HepG2 (cell line): ENCODE measurements at regions not wholly inside any gene's neighbourhood (a gene's known extent, or its start where the extent isn't known, plus 50 kb on each side); places are given as distances from the start of the nearest gene placed in this dataset.

Experiments used
- ATAC-seq: fragments of 200-7000 bp; cut with Tn5 transposase; 3 replicates; pipeline ENCODE4 v1.9.1; 2020; ENCODE audit warnings: mild to moderate bottlenecking, moderate library complexity
- BruUV-seq: library from RNA; stranded (reverse); fragments of 400-500 nt; replicated peaks from 2 replicates; lab custom pipeline; 2021; lab: Mats Ljungman, UMichigan
- CTCF ChIA-PET: fragments of 300-600 bp; formaldehyde crosslinking; extraction: SDS; loops from one replicate; lab custom pipeline; 2021; ENCODE audit warnings: low total read pairs, inconsistent platforms, low intra/inter-chr PET ratio; lab: Yijun Ruan, JAX
- POLR2A ChIA-PET: fragments of 350-600 bp; sonication (Branson Sonifier 250); formaldehyde crosslinking; loops from one replicate; lab custom pipeline; 2020; ENCODE audit warnings: antibody characterized with exemption, inconsistent platforms; lab: Yijun Ruan, JAX
- DNase-seq: peaks from one replicate; pipeline ENCODE4 v3.0.0-alpha.2; 2015; ENCODE audit warnings: low spot score
- FAIRE-seq: peaks from 3 replicates; lab custom pipeline; 2011; peaks lifted over from hg19 to GRCh38; lab: Jason Lieb, UNC
- H2AFZ ChIP-seq: one replicate; pipeline ENCODE4 v1.6.1; 2011; ENCODE audit warnings: low read length, inconsistent platforms
- H3K27ac ChIP-seq: fragments of 300-600 bp; 3 replicates; pipeline ENCODE4 v1.8.0; 2011; ENCODE audit warnings: mixed run types, mild to moderate bottlenecking, mixed read lengths, low read length, inconsistent platforms; ENCODE audit not compliant: insufficient read depth; ENCODE audit errors: extremely low read length
- H3K27me3 ChIP-seq, 2 experiments: fragments of 200-600 bp in 1 of 2; 2 replicates in 1 of 2; 3 replicates in 1 of 2; pipeline versions ENCODE4 v1.6.0 to v1.8.0; 2011; ENCODE audit warnings: low read length in 2 of 2, mild to moderate bottlenecking in 2 of 2, moderate library complexity in 2 of 2, inconsistent platforms in 1 of 2; ENCODE audit not compliant: insufficient read depth in 2 of 2, control insufficient read depth in 1 of 2
- H3K36me3 ChIP-seq, 2 experiments: fragments of 200-600 bp in 1 of 2; replicated peaks in 1 of 2; 2 replicates in 1 of 2; 3 replicates in 1 of 2; pipeline versions ENCODE4 v1.5.1 to v1.8.0; 2011; ENCODE audit warnings: low read length in 2 of 2, inconsistent platforms in 1 of 2; ENCODE audit not compliant: insufficient read depth in 2 of 2, control insufficient read depth in 1 of 2
- H3K4me1 ChIP-seq: 2 replicates; pipeline ENCODE4 v1.5.1; 2012; ENCODE audit warnings: low read length, inconsistent platforms; ENCODE audit not compliant: insufficient read depth
- H3K4me2 ChIP-seq: 2 replicates; pipeline ENCODE4 v1.6.0; 2011; ENCODE audit warnings: low read depth, low read length, inconsistent platforms
- H3K4me3 ChIP-seq, 3 experiments: fragments of 200-600 bp in 1 of 3; sonication (generic), shearing (Covaris generic) in 1 of 3; replicated peaks in 1 of 3; 2 replicates each; pipeline ENCODE4 v1.5.1; 2011 to 2016; ENCODE audit warnings: low read length in 3 of 3, inconsistent platforms in 2 of 3, low read depth in 2 of 3, mild to moderate bottlenecking in 2 of 3, control low read depth in 1 of 3, mixed read lengths in 1 of 3; ENCODE audit not compliant: insufficient read depth in 1 of 3
- H3K79me2 ChIP-seq: one replicate; pipeline ENCODE4 v1.6.1; 2011; ENCODE audit warnings: low read length, inconsistent platforms; ENCODE audit not compliant: insufficient read depth
- H3K9ac ChIP-seq: 2 replicates; pipeline ENCODE4 v1.6.0; 2011; ENCODE audit warnings: mild to moderate bottlenecking, low read depth, low read length, inconsistent platforms; ENCODE audit not compliant: insufficient read depth
- H3K9me3 ChIP-seq: 2 replicates; pipeline ENCODE4 v1.5.1; 2012; ENCODE audit warnings: mild to moderate bottlenecking, low read length
- H4K20me1 ChIP-seq: 2 replicates; pipeline ENCODE4 v1.6.0; 2011; ENCODE audit warnings: inconsistent platforms, mild to moderate bottlenecking, low read length, moderate library complexity; ENCODE audit not compliant: insufficient read depth
- CBX5 ChIP-seq: sonication (generic); formaldehyde crosslinking; IDR thresholded peaks from 2 replicates; pipeline ENCODE4 v1.4.0; 2020; ENCODE audit warnings: missing genetic modification reagents, borderline replicate concordance
- DMAP1 ChIP-seq: IDR thresholded peaks from 2 replicates; pipeline ENCODE4 v1.6.1; 2016
- GATA4 ChIP-seq: sonication (generic); IDR thresholded peaks from 2 replicates; pipeline ENCODE4 v1.6.1; 2016; ENCODE audit warnings: antibody characterized with exemption, low read depth, borderline replicate concordance
- LBX2 ChIP-seq: sonication (generic); formaldehyde crosslinking; IDR thresholded peaks from 2 replicates; pipeline ENCODE4 v1.5.0; 2020; ENCODE audit warnings: missing genetic modification reagents, mild to moderate bottlenecking, borderline replicate concordance
- MAFK ChIP-seq, 2 experiments: IDR thresholded peaks in 1 of 2; conservative IDR thresholded peaks in 1 of 2; 2 replicates each; pipeline ENCODE4 v1.6.1; 2011; ENCODE audit warnings: improper control_type of control experiment in 2 of 2, low read length in 2 of 2
- NCOA5 ChIP-seq: sonication (generic); formaldehyde crosslinking; IDR thresholded peaks from 2 replicates; pipeline ENCODE4 v1.4.0; 2020; ENCODE audit warnings: missing genetic modification reagents
- PCBP1 ChIP-seq: fragments of 200-400 bp; formaldehyde crosslinking; IDR thresholded peaks from 2 replicates; pipeline ENCODE4 v1.6.1; 2017; ENCODE audit warnings: mild to moderate bottlenecking, low read depth, low read length, borderline replicate concordance
- SNRNP70 ChIP-seq: fragments of 200-400 bp; formaldehyde crosslinking; IDR thresholded peaks from 2 replicates; pipeline ENCODE4 v1.6.1; 2017; ENCODE audit warnings: mild to moderate bottlenecking, low read depth, low read length, moderate library complexity
- TFDP1 ChIP-seq: IDR thresholded peaks from 2 replicates; pipeline ENCODE4 v1.6.1; 2016; ENCODE audit warnings: missing compliant biosample characterization, missing genetic modification reagents, borderline replicate concordance
- ZBTB26 ChIP-seq: IDR thresholded peaks from 2 replicates; pipeline ENCODE4 v1.6.1; 2016; ENCODE audit warnings: missing compliant biosample characterization, missing genetic modification reagents, borderline replicate concordance
- ZFP36L2 ChIP-seq: sonication (generic); formaldehyde crosslinking; IDR thresholded peaks from 2 replicates; pipeline ENCODE4 v1.4.0; 2020; ENCODE audit warnings: missing genetic modification reagents
- ZNF383 ChIP-seq: sonication (generic); formaldehyde crosslinking; IDR thresholded peaks from 2 replicates; pipeline ENCODE4 v1.4.0; 2020; ENCODE audit warnings: missing genetic modification reagents, mild to moderate bottlenecking, borderline replicate concordance
- ZNF501 ChIP-seq: sonication (generic); formaldehyde crosslinking; IDR thresholded peaks from 2 replicates; pipeline ENCODE4 v1.5.1; 2020; ENCODE audit warnings: mild to moderate bottlenecking, moderate library complexity, missing genetic modification reagents
- ZNF609 ChIP-seq: sonication (generic); formaldehyde crosslinking; IDR thresholded peaks from 2 replicates; pipeline ENCODE4 v1.4.0; 2020; ENCODE audit warnings: mild to moderate bottlenecking, missing genetic modification reagents, borderline replicate concordance
- ZSCAN5A ChIP-seq: sonication (generic); formaldehyde crosslinking; IDR thresholded peaks from 2 replicates; pipeline ENCODE4 v1.8.0; 2022; ENCODE audit warnings: mild to moderate bottlenecking, missing genetic modification reagents, borderline replicate concordance
- WGBS: methylation state at CpG from one replicate; pipeline ENCODE4 v1.1.6; 2017; ENCODE audit warnings: low lambda C conversion rate; 5-methylcytosine and 5-hydroxymethylcytosine counted together
- in situ Hi-C: cut with HindIII; loops from 2 replicates; pipeline ENCODE4 v1.10.0; 2017; ENCODE audit warnings: low pct_unique_long_range_greater_than_20kb; ENCODE audit not compliant: extremely low pct_ligation_motif_present
- intact Hi-C: fragments of 100-400 bp; cut with micrococcal nuclease; formaldehyde crosslinking; loops from one replicate; pipeline ENCODE4 v1.10.0; 2022; ENCODE audit not compliant: unreplicated experiment

- no TSS peak for BruUV-seq
- no peak overlapping the region for H3K27ac ChIP-seq
- WGBS = 27% methylated on average over 1 of the region's 1 CpG
- CTCF ChIA-PET = no interaction called here
- no peak overlapping the region for H3K4me3 ChIP-seq
- TF ChIP-seq DMAP1 (CRISPR knock-in tag) (no peak), NCOA5 (CRISPR knock-in tag) (no peak), ZNF383 (no peak), ZFP36L2 (CRISPR knock-in tag) (no peak), MAFK (conservative IDR thresholded peaks at IDR 0.05 in 1 of 2, IDR thresholded peaks at IDR 0.05 in 1 of 2; ENCODE audit: low read length in 2 of 2) (no peak), ZSCAN5A (CRISPR knock-in tag) (no peak), GATA4 (no peak), PCBP1 (no peak), ZBTB26 (CRISPR knock-in tag) (no peak), ZNF501 (CRISPR knock-in tag) (no peak), SNRNP70 (no peak), LBX2 (CRISPR knock-in tag) (no peak), ZNF609 (CRISPR knock-in tag) (no peak), CBX5 (no peak), TFDP1 (no peak)
- TF ChIP-seq, all 625 proteins: peak for 0
- POLR2A ChIA-PET = no interaction called here
- ATAC-seq (no peak), FAIRE-seq (no peak), DNase-seq (no peak)
- Histone ChIP-seq H3K79me2 (no peaks in the 10 kb centered on the region), H3K9me3 (no peaks in the 10 kb centered on the region), H3K4me2 (no peak overlapping the region), H4K20me1 (no peaks in the 10 kb centered on the region), H3K4me1 (no peaks in the 10 kb centered on the region), H3K27me3 (no peaks in the 10 kb centered on the region), H3K36me3 (no peaks in the 10 kb centered on the region), H2AFZ (no peak overlapping the region), H3K9ac (no peak overlapping the region)
- in situ Hi-C loops = no loop called here
- intact Hi-C loops = no loop called here
Observed at GRCh38 chr10:53379956-53380355, 607.4 kb upstream of the MBL2 start.
